AG09309 (cell line): ENCODE measurements at regions not wholly inside any gene's neighbourhood (a gene's known extent, or its start where the extent isn't known, plus 50 kb on each side); places are given as distances from the start of the nearest gene placed in this dataset.

Experiments used
- DNase-seq: peaks from one replicate; pipeline ENCODE4 v3.0.0-alpha.2; 2010; ENCODE audit warnings: low read depth
- H3K4me3 ChIP-seq: 2 replicates; pipeline ENCODE4 v1.5.1; 2011; ENCODE audit warnings: mild to moderate bottlenecking, low read depth, low read length, moderate library complexity; ENCODE audit not compliant: control insufficient read depth
- CTCF ChIP-seq: IDR thresholded peaks from 2 replicates; pipeline ENCODE4 v1.5.1; 2011; ENCODE audit warnings: mild to moderate bottlenecking, low read depth, low read length, inconsistent platforms; ENCODE audit not compliant: insufficient read depth, control insufficient read depth; ENCODE audit errors: missing control alignments

DNA sequence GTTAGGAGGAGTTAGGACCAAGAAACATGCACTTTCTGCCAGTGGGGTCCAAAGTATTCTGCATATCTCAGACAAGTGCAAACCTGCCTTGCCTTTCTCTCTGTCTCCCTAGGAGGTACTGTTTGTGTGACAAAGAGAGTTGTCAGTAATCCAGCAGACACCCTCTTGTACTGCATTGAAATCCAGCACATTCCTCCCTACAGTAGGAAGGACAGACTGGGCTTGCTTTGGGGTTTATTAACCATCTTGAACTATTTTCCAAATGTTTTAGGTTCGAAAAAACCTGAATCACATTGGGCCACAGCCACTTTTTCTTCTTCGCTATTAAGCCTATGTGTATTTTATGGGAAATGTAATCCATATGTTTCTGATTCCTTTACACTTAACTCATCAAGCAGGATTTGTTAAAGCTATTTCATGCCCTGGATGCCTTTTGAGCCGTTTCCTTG lies 204.2 kb upstream of the KCNJ16 start:
- H3K4me3 ChIP-seq: no peak overlapping the region
- no peak for TF ChIP-seq CTCF

DNA sequence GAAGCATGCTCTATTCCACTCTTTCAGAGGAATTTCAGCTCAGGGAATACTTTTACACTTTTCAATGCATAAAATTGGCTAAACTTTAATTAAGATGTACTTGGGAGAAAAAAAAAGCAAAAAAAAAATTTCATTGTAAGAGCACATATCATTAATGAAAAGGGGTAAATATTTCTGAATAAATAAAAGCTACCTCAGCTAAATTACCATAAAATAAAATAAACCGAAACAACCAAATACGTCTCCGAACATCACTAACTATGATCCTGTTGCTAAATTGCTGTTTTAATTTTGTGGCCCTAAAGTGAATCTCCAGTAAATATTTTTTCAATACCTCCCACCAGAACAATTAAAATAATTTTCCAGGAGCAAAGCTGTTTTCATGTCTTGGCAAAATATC lies 203.7 kb upstream of the KCNJ16 start:
- TF ChIP-seq CTCF: no peak
- no peak for DNase-seq
- no peak overlapping the region for H3K4me3 ChIP-seq

More for the DNA sequence above, 204.2 kb upstream of the KCNJ16 start:
- peak; percentile 56 for DNase-seq

GRCh38 chr17:69872675-69873262 lies 202.3 kb upstream of the KCNJ16 start:
- no peak overlapping the region for H3K4me3 ChIP-seq
- TF ChIP-seq CTCF: no peak
- no peak for DNase-seq

- no peak for TF ChIP-seq CTCF
- peak; percentile 86 for DNase-seq
- no peak overlapping the region for H3K4me3 ChIP-seq
Measured at GRCh38 chr17:69874175-69874670, 200.8 kb upstream of the KCNJ16 start.

DNA sequence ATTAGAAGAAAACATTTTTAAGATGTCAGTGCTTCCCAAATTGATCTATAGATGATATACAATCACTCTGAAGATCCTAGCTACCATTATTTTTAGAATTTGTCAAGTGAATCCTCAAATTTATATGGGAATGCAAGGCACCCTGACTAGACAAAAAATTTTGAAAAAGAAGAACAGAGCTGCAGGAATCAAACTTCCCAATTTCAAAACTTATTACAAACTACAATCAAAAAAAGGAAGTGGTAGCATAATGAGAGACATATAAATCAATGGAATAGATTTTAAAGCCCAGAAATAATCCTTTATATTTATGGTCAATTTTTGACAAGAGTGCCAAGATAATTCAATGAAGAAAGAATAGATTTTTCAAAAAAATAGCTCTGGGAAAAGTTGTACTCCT lies 198.3 kb upstream of the KCNJ16 start:
- no peak overlapping the region for H3K4me3 ChIP-seq
- no peak for DNase-seq
- TF ChIP-seq CTCF: no peak

- H3K4me3 ChIP-seq: no peak overlapping the region
- no peak for DNase-seq
- no peak for TF ChIP-seq CTCF
Measured at GRCh38 chr17:69878661-69879060, 196.4 kb upstream of the KCNJ16 start.
